KMS-11 (cell line): ENCODE measurements at regions not wholly inside any gene's neighbourhood (a gene's known extent, or its start where the extent isn't known, plus 50 kb on each side); places are given as distances from the start of the nearest gene placed in this dataset.

Experiments used
- H2AFZ ChIP-seq: fragments of 200-600 bp; sonication (generic); 2 replicates; pipeline ENCODE4 v1.6.1; 2016; ENCODE audit warnings: antibody characterized with exemption, mixed run types, low read depth
- H3K27ac ChIP-seq: fragments of 200-600 bp; sonication (generic); 2 replicates; pipeline ENCODE4 v1.6.1; 2016; ENCODE audit warnings: mild to moderate bottlenecking, mixed run types
- H3K27me3 ChIP-seq: fragments of 200-600 bp; sonication (generic); 2 replicates; pipeline ENCODE4 v1.6.1; 2017; ENCODE audit warnings: mild to moderate bottlenecking, low read depth, mixed run types, moderate library complexity; ENCODE audit not compliant: insufficient read depth
- H3K36me3 ChIP-seq: fragments of 200-600 bp; sonication (generic); 2 replicates; pipeline ENCODE4 v1.6.1; 2017; ENCODE audit warnings: mild to moderate bottlenecking, mixed run types; ENCODE audit not compliant: insufficient read depth
- H3K4me1 ChIP-seq: fragments of 200-600 bp; sonication (generic); 2 replicates; pipeline ENCODE4 v1.6.1; 2016; ENCODE audit warnings: mild to moderate bottlenecking, low read depth, mixed run types; ENCODE audit not compliant: poor library complexity, severe bottlenecking
- H3K4me2 ChIP-seq: fragments of 200-600 bp; sonication (generic); 2 replicates; pipeline ENCODE4 v1.7.0; 2016; ENCODE audit warnings: mild to moderate bottlenecking, mixed run types
- H3K4me3 ChIP-seq: fragments of 200-600 bp; sonication (generic); IDR thresholded peaks from 2 replicates; pipeline ENCODE4 v1.6.1; 2017; ENCODE audit warnings: low read depth, low read length, mixed read lengths; ENCODE audit not compliant: insufficient read depth
- H3K79me2 ChIP-seq: fragments of 200-600 bp; sonication (generic); 2 replicates; pipeline ENCODE4 v1.6.1; 2016; ENCODE audit warnings: low read depth, mixed run types; ENCODE audit not compliant: insufficient read depth
- H3K9ac ChIP-seq: fragments of 200-600 bp; sonication (generic); 2 replicates; pipeline ENCODE4 v1.6.1; 2016; ENCODE audit warnings: mild to moderate bottlenecking, mixed run types
- H4K20me1 ChIP-seq: fragments of 200-600 bp; sonication (generic); 2 replicates; pipeline ENCODE4 v1.6.1; 2016; ENCODE audit warnings: mild to moderate bottlenecking, mixed run types; ENCODE audit not compliant: insufficient read depth
- CTCF ChIP-seq: fragments of 200-600 bp; sonication (generic); conservative IDR thresholded peaks from 2 replicates; pipeline ENCODE4 v1.6.1; 2017; ENCODE audit warnings: low read depth, mild to moderate bottlenecking, antibody characterized with exemption, low read length, moderate library complexity, mixed read lengths

GRCh38 chr6:117138425-117138824, 126.9 kb upstream of the VGLL2 start:
- H3K4me1 ChIP-seq: no peaks in the 10 kb centered on the region
- no peak overlapping the region for H3K4me2 ChIP-seq
- H3K36me3 ChIP-seq: no peaks in the 10 kb centered on the region
- H3K27me3 ChIP-seq: no peaks in the 10 kb centered on the region
- H3K4me3 ChIP-seq: no peak overlapping the region
- H3K9ac ChIP-seq: no peak overlapping the region
- H3K79me2 ChIP-seq: no peaks in the 10 kb centered on the region
- no peak overlapping the region for H2AFZ ChIP-seq
- H3K27ac ChIP-seq: no peak overlapping the region
- H4K20me1 ChIP-seq: no peaks in the 10 kb centered on the region
- TF ChIP-seq CTCF: no peak

GRCh38 chr6:117138920-117139319, 126.4 kb upstream of the VGLL2 start:
- H3K4me1 ChIP-seq: no peaks in the 10 kb centered on the region
- TF ChIP-seq CTCF: no peak
- no peaks in the 10 kb centered on the region for H3K27me3 ChIP-seq
- H3K9ac ChIP-seq: no peak overlapping the region
- H4K20me1 ChIP-seq: no peaks in the 10 kb centered on the region
- H3K36me3 ChIP-seq: no peaks in the 10 kb centered on the region
- H3K4me2 ChIP-seq: no peak overlapping the region
- no peaks in the 10 kb centered on the region for H3K79me2 ChIP-seq
- H3K27ac ChIP-seq: no peak overlapping the region
- no peak overlapping the region for H3K4me3 ChIP-seq
- no peak overlapping the region for H2AFZ ChIP-seq

- no peak overlapping the region for H3K4me3 ChIP-seq
- no peaks in the 10 kb centered on the region for H3K4me1 ChIP-seq
Observed at GRCh38 chr6:117142142-117142541, 123.2 kb upstream of the VGLL2 start.

GRCh38 chr6:117142995-117143394, 122.4 kb upstream of the VGLL2 start:
- H3K4me1 ChIP-seq: no peaks in the 10 kb centered on the region
- no peak overlapping the region for H3K4me3 ChIP-seq
- no peak overlapping the region for H2AFZ ChIP-seq
- no peaks in the 10 kb centered on the region for H3K36me3 ChIP-seq
- no peaks in the 10 kb centered on the region for H4K20me1 ChIP-seq
- H3K79me2 ChIP-seq: no peaks in the 10 kb centered on the region
- no peak overlapping the region for H3K9ac ChIP-seq
- no peak for TF ChIP-seq CTCF
- no peak overlapping the region for H3K27ac ChIP-seq
- no peak overlapping the region for H3K4me2 ChIP-seq
- no peaks in the 10 kb centered on the region for H3K27me3 ChIP-seq

More at GRCh38 chr6:117142142-117142541, 123.2 kb upstream of the VGLL2 start:
- no peaks in the 10 kb centered on the region for H4K20me1 ChIP-seq
- no peak for TF ChIP-seq CTCF
- no peaks in the 10 kb centered on the region for H3K79me2 ChIP-seq
- no peak overlapping the region for H2AFZ ChIP-seq
- no peaks in the 10 kb centered on the region for H3K36me3 ChIP-seq
- no peak overlapping the region for H3K4me2 ChIP-seq
- no peak overlapping the region for H3K27ac ChIP-seq
- no peaks in the 10 kb centered on the region for H3K27me3 ChIP-seq
- no peak overlapping the region for H3K9ac ChIP-seq
